ENCODE measurements at regions not wholly inside any gene's neighbourhood (a gene's known extent, or its start where the extent isn't known, plus 50 kb on each side); places are given as distances from the start of the nearest gene placed in this dataset.

GRCh38 chr12:82242729-82243128 is 115.5 kb downstream of the CCDC59 start:
- no peak for TF ChIP-seq CTCF (conservative IDR thresholded peaks at IDR 0.05)
- TF ChIP-seq ZFX (IDR thresholded peaks at IDR 0.05): no peak

Data from C4-2B (cell line).